IPS DF 19.7 (cell line): ENCODE measurements at regions not wholly inside any gene's neighbourhood (a gene's known extent, or its start where the extent isn't known, plus 50 kb on each side); places are given as distances from the start of the nearest gene placed in this dataset.
"Not testable (repeated sequence)": the region's sequence is repeated elsewhere in the genome, so short reads cannot be mapped to it uniquely, and the experiment has no call there.

Experiments
- DNase-seq: peaks from one replicate; pipeline ENCODE4 v3.0.0-alpha.2; 2013; ENCODE audit warnings: low read depth, low spot score

GRCh38 chrY:7588176-7588575 is 676.6 kb upstream of the AMELY start:
- DNase-seq: not testable (repeated sequence)

GRCh38 chrY:7562541-7562940 is 651.0 kb upstream of the AMELY start:
- DNase-seq: no peak

- DNase-seq: no peak
Observed at GRCh38 chrY:7557675-7558074, 646.1 kb upstream of the AMELY start.

- DNase-seq: no peak
Observed at GRCh38 chrY:7555006-7555405, 643.5 kb upstream of the AMELY start.

- DNase-seq: no peak
Observed at GRCh38 chrY:7545060-7545459, 633.5 kb upstream of the AMELY start.

- no peak for DNase-seq
Observed at GRCh38 chrY:7544172-7544770, 632.7 kb upstream of the AMELY start.

- DNase-seq: no peak
Observed at GRCh38 chrY:7543506-7543905, 632.0 kb upstream of the AMELY start.

- DNase-seq: no peak
Observed at GRCh38 chrY:7542256-7542858, 630.8 kb upstream of the AMELY start.

GRCh38 chrY:7529396-7529795 is 617.8 kb upstream of the AMELY start:
- no peak for DNase-seq

- not testable (repeated sequence) for DNase-seq
Observed at GRCh38 chrY:7527568-7527967, 616.0 kb upstream of the AMELY start.

GRCh38 chrY:7518387-7518786 is 606.8 kb upstream of the AMELY start:
- DNase-seq: no peak

- DNase-seq: no peak
Observed at GRCh38 chrY:7516268-7516667, 604.7 kb upstream of the AMELY start.

GRCh38 chrY:7515812-7516211 is 604.3 kb upstream of the AMELY start:
- no peak for DNase-seq

- no peak for DNase-seq
Observed at GRCh38 chrY:7502896-7503295, 591.3 kb upstream of the AMELY start.

- no peak for DNase-seq
Observed at GRCh38 chrY:7501236-7501635, 589.7 kb upstream of the AMELY start.

GRCh38 chrY:7496001-7496400 is 584.4 kb upstream of the AMELY start:
- no peak for DNase-seq

- DNase-seq: not testable (repeated sequence)
Observed at GRCh38 chrY:7484455-7485285, 573.1 kb upstream of the AMELY start.

GRCh38 chrY:7471976-7472375 is 560.4 kb upstream of the AMELY start:
- no peak for DNase-seq

GRCh38 chrY:7470037-7470436 is 558.5 kb upstream of the AMELY start:
- no peak for DNase-seq

GRCh38 chrY:7468951-7469745 is 557.6 kb upstream of the AMELY start:
- DNase-seq: no peak

GRCh38 chrY:7467796-7468520 is 556.4 kb upstream of the AMELY start:
- DNase-seq: no peak
